Hematopoietic multipotent progenitor cell treated with erythropoietin and hydrocortisone succinate and interleukin-3 and kit ligand, for 8 days (in vitro differentiated cells): ENCODE measurements at regions not wholly inside any gene's neighbourhood (a gene's known extent, or its start where the extent isn't known, plus 50 kb on each side); places are given as distances from the start of the nearest gene placed in this dataset.
"Not testable (repeated sequence)": the region's sequence is repeated elsewhere in the genome, so short reads cannot be mapped to it uniquely, and the experiment has no call there.

Source experiments
- DNase-seq: peaks from one replicate; pipeline ENCODE4 v3.0.0-alpha.2; 2015

DNA sequence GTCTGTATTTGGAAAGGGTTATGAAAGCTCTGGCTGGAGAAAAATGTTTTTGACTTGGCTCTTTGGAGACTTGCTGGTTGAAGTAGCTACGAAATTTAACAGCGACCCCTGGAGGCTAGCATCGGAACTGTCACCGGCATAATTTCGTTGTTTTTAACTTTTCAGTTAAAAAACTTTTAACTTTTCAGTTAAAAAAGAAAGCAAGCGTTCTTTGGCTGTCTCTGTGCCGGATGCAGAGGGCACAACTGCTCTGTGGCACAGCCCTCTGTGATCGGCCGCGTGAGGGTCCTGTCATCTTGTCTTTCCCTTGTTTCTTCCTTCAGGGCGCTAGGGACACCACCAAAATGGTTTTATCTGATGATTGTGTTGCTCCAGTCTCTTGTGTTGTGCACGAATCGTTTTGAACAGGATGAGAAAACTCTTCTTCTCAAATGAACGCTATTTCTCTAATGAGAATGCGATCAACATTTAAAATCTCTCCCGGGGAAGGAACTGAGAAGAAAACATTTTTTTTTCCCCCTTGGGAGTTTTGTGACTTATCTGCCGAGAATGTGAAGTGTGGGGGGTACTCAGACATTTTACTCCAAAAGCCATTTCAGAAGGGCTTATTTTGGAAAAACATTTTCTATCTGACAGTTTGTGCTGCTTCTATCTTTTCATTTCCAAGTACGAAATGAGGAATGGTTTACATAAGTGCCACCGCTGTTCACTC lies 57.1 kb downstream of the ADCYAP1 start:
- peak; percentile 35 for DNase-seq

DNA sequence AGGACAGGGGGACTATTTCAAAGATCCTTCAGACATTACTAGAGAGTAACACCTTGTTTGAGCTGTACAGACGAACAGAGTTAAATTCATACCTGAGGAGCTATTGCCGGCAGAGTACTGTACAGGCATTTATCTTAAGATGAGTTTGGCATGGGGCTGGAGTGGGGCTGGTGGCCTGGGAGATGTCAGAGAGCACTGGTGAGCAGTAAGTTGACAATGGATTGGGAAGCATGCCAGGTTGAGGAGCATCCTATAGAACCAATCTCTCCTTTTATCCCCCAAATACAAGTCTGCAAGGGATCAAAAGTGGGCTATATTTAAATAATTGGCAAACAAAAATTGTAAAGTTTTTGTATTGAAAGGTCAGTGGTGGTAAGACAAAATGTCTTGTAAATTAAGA lies 58.6 kb downstream of the ADCYAP1 start:
- no peak for DNase-seq

DNA sequence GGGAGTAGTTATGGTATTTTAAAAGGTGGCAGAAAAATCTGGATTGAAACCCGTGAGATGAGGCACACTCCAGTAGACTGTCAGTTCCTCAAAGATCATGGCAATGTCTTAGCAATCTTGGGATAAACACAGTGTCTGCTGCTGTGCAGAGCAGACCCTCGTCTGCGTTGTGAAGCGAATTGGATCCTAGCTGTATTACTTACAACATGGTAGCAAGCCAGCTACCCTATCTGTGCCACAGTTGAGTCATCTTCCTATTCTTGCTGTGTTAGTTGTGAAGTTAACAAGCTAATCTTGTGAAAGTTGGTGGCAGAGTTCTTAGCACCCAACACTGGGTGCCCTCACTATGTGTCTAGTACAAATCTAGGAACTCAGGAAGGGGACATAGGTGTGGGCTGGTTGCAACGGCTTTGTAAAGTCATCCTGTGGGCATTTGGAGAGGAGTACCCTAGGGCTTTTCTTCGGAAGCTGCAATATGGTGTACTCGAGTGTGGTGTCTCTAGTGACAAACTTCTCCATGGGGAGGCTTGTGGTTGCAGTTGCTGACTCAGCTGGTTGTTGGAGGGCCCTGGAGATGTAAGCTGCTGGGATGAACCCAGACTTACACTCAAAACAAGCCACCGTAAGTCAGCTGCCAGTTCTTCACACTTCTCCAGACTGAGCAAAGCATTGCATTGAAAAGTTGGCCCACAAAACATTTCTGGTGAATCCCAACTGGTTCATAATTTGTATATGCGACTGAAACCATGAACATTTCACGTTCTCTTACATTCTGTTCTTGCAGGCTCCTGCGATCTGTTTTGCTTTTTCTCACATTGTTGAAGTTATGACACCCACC lies 61.5 kb downstream of the ADCYAP1 start:
- DNase-seq, result no peak

DNA sequence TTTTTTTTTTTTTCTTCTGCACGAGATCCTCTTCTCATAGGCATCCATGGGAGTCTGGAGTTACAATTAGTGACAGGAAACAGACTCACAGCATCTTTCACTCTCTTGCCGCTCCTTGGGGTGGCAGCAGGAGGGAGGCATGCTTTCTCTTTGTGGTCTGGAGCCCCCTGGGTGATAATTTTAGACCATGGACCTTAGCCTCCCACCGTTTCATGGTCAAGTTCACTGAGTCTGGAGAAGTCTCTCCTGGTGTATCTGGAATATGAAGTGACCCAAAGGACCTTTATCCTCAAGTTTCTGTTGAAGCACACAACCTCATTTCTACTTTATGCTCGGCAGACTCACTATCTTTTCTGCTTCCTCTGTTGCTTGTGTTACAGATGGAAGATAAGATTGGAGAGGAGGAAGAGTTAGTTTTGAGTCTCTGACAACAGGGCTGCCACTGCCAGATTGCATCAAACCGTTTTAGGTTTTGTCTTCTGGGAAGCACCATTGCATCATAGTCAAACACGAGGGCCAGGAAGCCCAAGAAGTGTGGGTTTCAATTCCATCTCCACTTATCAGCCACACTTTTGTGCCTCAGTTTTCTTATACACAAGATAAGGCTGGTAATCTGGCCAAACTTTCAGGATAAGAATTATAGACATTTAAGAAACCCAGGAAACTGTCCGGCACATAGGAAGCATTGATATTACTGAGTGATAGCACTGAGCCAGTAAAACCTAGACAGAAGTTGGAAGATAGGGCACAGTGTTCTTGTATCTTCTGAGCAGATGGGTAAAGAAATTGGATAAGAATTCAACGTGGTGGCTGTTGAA lies 62.3 kb downstream of the ADCYAP1 start:
- peak; percentile 36 for DNase-seq

DNA sequence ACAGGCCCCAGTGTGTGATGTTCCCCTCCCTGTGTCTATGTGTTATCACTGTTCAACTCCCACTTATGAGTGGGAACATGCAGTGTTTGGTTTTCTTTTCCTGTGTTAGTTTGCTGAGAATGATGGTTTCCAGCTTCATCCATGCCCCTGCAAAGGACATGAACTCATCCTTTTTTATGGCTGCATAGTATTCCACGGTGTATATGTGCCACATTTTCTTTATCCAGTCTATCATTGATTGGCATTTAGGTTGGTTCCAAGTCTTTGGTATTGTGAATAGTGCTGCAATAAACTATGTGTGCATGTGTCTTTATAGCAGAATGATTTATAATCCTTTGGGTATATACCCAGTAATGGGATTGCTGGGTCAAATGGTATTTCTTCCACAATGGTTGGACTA lies 64.2 kb downstream of the ADCYAP1 start:
- not testable (repeated sequence) for DNase-seq

DNA sequence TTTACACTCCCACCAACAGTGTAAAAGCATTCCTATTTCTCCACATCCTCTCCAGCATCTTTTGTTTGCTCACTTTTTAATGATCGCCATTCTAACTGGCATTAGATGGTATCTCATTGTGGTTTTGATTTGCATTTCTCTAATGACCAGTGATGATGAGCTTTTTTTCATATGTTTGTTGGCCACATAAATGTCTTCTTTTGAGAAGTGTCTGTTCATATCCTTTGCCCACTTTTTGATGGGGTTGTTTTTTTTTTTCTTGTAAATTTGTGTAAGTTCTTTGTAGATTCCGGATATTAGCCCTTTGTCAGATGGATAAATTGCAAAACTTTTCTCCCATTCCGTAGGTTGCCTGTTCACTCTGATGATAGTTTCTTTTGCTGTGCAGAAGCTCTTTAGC lies 64.6 kb downstream of the ADCYAP1 start:
- not testable (repeated sequence) for DNase-seq

DNA sequence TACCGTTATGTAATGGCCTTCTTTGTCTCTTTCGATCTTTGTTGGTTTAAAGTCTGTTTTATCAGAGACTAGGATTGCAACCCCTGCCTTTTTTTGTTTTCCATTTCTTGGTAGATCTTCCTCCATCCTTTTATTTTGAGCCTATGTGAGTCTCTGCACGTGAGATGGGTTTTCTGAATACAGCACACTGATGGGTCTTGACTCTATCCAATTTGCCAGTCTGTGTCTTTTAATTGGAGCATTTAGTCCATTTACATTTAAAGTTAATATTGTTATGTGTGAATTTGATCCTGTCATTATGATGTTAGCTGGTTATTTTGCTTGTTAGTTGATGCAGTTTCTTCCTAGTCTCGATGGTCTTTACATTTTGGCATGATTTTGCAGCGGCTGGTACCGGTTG lies 69.9 kb downstream of the ADCYAP1 start:
- not testable (repeated sequence) for DNase-seq

DNA sequence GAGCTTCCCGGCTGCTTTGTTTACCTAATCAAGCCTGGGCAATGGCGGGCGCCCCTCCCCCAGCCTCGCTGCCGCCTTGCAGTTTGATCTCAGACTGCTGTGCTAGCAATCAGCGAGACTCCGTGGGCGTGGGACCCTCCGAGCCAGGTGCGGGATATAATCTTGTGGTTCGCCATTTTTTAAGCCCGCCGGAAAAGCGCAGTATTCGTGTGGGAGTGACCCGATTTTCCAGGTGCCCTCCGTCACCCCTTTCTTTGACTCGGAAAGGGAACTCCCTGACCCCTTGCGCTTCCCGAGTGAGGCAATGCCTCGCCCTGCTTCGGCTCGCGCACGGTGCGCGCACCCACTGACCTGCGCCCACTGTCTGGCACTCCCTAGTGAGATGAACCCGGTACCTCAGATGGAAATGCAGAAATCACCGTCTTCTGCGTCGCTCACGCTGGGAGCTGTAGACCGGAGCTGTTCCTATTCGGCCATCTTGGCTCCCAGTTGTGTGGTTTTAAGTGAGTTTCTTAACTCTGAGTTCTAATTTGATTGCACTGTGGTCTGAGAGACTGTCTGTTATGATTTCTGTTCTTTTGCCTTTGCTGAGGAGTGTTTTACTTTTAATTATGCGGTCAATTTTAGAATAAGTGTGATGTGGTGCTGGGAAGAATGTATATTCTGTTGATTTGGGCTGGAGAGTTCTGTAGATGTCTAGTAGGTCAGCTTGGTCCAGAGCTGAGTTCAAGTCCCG lies 71.9 kb downstream of the ADCYAP1 start:
- DNase-seq, result not testable (repeated sequence)

DNA sequence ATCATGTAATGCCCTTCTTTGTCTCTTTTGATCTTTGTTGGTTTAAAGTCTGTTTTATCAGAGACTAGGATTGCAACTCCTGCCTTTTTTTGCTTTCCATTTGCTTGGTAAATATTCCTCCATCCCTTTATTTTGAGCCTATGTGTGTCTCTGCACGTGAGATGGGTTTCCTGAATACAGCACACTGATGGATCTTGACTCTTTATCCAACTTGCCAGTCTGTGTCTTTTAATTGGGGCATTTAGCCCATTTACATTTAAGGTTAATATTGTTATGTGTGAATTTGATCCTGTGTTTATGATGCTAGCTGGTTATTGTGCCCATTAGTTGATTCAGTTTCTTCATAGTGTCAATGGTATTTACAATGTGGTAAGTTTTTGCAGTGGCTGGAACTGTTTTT lies 72.7 kb downstream of the ADCYAP1 start:
- not testable (repeated sequence) for DNase-seq

DNA sequence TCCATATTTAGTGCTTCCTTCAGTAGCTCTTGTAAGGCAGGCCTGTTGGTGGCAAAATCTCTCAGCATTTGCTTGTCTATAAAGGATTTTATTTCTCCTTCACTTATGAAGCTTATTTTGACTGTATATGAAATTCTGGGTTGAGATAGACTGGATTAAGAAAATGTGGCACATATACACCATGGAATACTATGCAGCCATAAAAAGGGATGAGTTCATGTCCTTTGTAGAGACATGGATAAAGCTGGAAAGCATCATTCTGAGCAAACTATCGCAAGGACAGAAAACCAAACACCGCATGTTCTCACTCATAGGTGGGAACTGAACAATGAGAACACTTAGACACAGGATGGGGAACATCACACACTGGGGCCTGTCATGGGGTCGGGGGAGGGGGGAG lies 73.1 kb downstream of the ADCYAP1 start:
- DNase-seq, result not testable (repeated sequence)

DNA sequence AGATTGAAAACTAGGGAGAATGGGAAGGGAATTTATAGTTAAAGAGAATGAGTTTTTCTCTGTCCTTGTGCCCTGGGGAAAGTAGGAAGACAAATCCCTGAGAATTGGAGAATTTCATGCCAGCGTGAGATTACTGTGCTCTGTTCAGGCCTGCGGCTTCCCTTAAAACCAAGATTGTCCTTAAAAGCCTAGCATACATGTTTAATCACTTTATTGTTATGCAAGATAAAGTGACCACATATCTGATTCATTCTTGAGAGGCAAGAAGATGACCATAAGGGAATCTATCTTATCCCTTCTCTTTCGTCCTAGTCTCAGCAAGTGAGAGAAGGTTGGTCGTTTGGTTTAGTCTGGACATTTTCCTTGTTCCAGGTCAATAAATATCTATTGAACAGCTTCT lies 75.9 kb downstream of the ADCYAP1 start:
- DNase-seq, result no peak

DNA sequence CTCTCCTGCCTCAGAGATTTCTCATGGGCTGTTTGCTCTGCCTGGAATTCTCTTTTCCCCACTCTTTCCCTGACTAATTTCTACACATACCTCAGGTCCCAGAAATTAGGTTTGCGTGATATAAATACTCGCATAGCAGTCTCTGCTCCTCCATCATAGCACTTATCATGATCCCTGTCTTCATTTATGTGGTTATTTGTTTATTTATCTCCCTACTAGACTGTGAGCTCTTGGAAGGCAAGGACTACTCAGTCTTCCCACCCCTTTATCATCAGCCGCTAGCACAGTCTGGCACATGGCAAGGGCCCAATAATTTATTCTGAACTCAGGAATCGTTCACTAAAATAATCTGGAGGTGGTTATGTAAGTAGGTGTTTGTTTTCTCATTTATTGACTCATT lies 79.3 kb downstream of the ADCYAP1 start:
- no peak for DNase-seq

DNA sequence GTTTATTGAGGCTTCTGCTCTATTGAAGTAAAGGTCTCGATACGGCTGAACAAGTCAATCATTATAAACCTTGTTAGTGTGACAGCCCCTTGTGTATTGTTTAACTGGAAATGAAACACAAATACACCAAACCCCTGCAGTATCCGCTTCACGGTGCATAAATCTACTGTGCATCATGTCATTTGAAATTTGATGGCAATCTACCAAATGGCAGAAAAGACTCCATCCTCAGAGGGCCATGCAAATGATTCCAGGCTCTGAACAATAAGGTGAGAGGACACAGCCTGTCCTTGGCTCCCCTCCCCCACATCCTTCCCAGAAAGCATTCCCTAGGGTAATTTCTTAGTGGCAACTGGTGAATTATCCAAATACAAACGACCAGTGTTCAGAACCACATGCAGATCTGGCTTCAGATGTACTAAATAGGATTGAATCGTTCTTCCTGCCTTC lies 80.6 kb downstream of the ADCYAP1 start:
- DNase-seq, result no peak

DNA sequence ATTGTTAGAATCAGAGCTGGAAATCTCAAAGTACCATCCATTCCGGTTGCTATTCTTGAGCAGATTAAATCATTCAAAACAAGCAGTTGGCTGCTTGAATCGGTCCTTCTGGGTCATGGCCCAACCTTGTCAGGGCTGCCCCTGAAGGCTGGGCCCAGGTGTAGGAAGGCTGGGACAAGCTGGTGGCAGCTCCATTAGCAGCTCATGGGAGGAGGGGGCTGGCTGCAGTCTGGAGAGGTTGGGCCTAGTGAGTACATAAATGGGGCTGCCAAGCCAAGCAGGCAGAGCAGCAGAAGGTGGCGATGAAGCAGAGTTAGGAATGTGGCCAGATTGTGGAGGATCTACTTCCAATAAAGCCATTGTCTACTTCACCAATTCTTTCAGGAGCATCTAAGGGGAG lies 81.4 kb downstream of the ADCYAP1 start:
- DNase-seq, result no peak

DNA sequence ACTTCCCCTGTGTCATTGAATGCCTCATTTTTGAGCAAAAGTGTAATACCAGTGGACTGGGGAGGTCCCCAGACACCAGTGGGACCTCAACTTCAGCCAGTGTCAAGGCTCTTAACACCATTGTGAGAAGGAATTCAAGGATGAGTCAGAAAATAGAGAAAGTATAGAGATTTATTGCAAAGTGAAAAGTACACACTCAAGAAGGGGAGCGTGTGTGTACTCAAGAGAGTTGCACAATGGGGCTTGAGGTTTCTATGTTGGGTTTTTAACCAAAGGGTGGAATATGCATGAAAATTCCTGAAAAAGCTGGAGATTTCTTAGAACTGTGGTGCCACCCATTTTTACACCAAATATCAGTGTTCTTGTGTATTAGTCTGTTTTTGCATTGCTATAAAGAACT lies 81.9 kb downstream of the ADCYAP1 start:
- no peak for DNase-seq

DNA sequence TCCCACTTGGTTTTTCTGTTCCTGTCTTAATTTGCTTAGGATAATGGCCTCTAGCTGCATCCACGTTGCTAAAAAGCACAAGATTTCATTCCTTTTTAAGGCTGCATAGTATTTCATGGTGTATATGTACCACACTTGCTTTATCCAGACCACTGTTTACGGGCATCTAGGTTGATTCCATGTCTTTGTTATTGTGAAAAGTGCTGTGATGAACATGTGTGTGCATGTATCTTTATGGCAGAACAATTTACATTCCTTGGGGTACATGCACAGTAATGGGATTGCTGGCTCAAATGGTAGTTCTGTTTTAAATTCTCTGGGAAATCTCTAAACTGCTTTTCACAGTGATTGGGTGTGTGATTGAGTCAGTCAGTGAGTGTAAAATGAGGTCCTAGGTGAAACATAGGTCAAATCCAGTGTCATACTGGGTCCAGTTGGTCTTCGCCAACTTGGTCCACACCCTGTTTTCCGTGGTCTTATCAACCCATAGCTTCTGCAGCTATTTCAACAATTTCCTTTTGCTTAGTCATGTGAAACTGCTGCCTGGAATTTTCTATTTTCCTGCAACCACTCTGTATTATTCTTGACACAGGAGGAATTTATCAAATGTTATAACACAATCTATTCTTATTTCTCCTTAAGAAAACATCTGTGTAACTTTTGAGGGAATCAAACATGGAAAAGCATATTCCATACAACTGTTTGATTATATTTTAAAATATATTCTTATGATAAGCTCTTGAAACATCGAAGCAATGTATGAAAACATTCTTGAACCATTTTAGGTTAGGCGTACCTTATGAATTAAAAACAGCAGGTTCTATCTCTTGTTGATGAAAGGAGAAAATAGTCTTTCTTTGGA lies 82.9 kb downstream of the ADCYAP1 start:
- peak; percentile 50 for DNase-seq

DNA sequence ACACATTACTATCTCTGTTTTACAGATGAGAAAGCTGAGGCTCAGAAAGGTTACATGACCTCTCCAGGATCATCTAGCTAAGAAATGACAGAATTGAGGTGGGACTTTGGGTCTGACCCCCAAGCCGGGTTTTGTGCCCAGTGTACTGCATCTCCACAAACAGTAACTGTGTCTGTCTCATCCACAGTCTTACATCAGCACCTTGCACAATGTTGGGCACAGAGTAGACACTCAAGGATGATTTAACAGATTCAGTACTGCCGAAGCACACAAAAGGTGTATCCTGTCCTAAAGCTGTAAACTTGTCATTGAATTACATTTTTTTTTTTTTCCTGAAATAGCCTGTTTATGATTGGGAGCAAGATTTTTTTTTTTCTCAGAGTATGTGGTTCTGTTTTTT lies 84.8 kb downstream of the ADCYAP1 start:
- no peak for DNase-seq

DNA sequence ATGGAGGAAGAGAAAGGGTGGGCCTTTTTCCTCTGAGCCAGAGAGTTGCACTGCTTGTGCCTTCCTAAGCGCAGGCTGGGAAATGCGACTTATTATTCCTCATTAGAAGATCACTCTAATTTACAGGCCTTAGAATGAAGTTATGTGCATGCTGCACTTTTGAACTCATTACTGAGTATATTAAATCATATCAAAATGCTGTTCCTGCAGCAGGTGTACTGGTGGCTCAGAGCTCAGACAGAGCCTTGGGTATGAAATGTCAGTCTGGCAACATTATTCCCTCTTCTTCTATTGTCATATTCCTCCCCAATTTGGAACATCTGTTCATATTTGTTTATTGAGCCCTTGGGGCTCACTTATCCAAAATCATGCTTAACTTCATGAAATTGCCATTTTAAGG lies 85.5 kb downstream of the ADCYAP1 start:
- no peak for DNase-seq

DNA sequence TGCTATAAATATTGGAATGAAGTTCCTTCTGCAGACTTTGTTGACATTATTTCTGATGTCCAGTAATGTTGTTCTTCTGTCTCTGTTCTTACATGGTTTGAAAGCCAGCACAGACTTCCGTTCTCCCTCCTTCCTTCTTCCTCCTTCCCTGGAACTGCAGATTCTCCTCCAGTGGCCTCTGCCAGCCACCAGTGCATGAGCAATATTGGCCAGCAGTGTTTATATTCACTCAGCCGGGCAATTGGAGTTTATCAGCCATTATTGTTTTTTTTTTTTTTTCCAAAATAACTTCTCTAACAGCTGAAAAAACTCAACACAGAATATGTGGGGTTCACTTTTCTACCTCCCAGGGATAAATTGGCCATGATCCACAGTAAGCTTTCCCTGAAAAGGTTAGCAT lies 86.8 kb downstream of the ADCYAP1 start:
- DNase-seq, result no peak

DNA sequence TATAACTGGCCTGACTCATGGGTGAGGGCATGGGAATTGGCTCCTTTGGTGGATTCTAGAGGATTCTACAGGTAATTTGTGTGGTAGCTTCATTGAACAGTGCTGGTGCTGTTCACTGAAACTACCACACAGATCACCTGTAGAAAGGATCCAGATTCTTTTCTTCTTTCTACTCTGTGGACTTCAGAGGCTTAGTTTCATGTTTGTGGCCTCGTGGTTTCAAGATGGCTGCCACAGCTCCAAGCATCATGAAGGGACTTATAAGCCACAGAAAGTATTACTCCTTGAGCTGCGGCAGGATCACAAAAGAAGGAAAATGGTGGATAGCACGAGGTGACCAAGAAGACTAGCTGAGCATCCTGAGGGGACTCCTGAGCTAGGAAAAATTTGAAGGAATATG lies 88.9 kb downstream of the ADCYAP1 start:
- no peak for DNase-seq

DNA sequence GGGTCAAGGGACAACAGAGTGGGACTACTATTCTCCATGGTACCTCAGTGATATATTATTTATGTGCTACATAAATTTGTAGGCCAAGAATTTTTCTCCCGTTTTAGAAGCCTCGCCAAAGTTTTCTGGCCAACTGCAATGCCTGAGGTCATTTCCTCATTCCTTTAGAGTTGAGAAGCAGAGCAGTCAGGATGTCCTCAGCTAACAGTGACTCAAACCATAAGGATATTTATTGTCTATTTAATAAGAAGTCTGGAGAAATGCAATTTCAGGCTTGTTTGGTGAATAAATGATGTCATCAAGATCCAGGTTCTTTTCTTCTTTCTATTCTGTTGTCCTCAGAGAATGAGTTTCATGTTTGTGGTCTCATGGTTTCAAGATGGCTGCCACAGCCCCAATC lies 91.0 kb downstream of the ADCYAP1 start:
- no peak for DNase-seq

DNA sequence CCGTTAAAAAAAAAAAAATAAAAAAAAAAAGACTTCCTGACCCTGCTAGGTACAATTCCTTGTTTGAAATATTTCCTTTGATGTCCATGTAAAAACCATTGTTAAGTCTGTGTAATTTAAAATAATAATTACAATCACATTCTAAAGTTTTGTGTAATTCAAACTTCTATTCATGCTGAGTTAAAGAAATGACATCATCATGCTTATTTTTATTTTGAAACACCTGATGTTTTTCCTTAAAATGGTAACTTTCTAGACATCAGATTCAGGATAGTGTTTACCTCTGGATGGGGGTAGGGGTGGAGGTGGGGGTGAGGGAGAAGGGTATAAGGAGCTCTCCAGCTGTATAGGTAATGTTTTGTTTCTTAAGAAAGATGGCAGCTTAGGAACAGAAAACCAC lies 92.8 kb downstream of the ADCYAP1 start:
- DNase-seq, result no peak
